Lung (tissue), 11 donors: ENCODE measurements at regions not wholly inside any gene's neighbourhood (a gene's known extent, or its start where the extent isn't known, plus 50 kb on each side); places are given as distances from the start of the nearest gene placed in this dataset.
"Not testable (repeated sequence)": the region's sequence is repeated elsewhere in the genome, so short reads cannot be mapped to it uniquely, and the experiment has no call there.

Source experiments
- ATAC-seq: fragments of 200-7000 bp; cut with Tn5 transposase; one replicate; pipeline ENCODE4 v1.9.1; 2020; ENCODE audit warnings: moderate number of reproducible peaks; ENCODE audit not compliant: insufficient read depth, low FRiP score
- DNase-seq, 3 donors: peaks; one replicate each; pipeline ENCODE4 v3.0.0-alpha.2; 2013 to 2017
- H3K27ac ChIP-seq, 2 donors: one replicate each; pipeline ENCODE4 v1.5.1; 2013; ENCODE audit warnings: mild to moderate bottlenecking in 2 of 2, moderate library complexity in 2 of 2, control low read depth in 1 of 2, inconsistent platforms in 1 of 2, low read depth in 1 of 2, low read length in 1 of 2
- H3K27me3 ChIP-seq, 3 donors: one replicate each; pipeline ENCODE4 v1.5.1; 2013; ENCODE audit warnings: low read length in 2 of 3; ENCODE audit not compliant: control insufficient read depth in 3 of 3, insufficient read depth in 3 of 3
- H3K36me3 ChIP-seq, 4 donors: one replicate each; pipeline ENCODE4 v1.5.1; 2013; ENCODE audit warnings: low read length in 4 of 4, mild to moderate bottlenecking in 1 of 4, moderate library complexity in 1 of 4; ENCODE audit not compliant: control insufficient read depth in 4 of 4, insufficient read depth in 4 of 4
- H3K4me1 ChIP-seq, 5 donors: one replicate each; pipeline ENCODE4 v1.5.1; 2013; ENCODE audit warnings: low read length in 5 of 5, mild to moderate bottlenecking in 2 of 5, moderate library complexity in 1 of 5; ENCODE audit not compliant: control insufficient read depth in 5 of 5, insufficient read depth in 5 of 5
- H3K4me3 ChIP-seq: one replicate; pipeline ENCODE4 v1.5.1; 2013; ENCODE audit warnings: mild to moderate bottlenecking, control low read depth, moderate library complexity
- H3K9ac ChIP-seq, 2 donors: one replicate each; pipeline ENCODE4 v1.5.1; 2013; ENCODE audit warnings: low read length in 2 of 2, control low read depth in 1 of 2; ENCODE audit not compliant: insufficient read depth in 1 of 2
- H3K9me3 ChIP-seq, 4 donors: one replicate each; pipeline ENCODE4 v1.5.1; 2013; ENCODE audit warnings: low read length in 3 of 4, mild to moderate bottlenecking in 1 of 4, moderate library complexity in 1 of 4; ENCODE audit not compliant: control insufficient read depth in 4 of 4, insufficient read depth in 3 of 4
- CTCF ChIP-seq: IDR thresholded peaks from 2 replicates; pipeline ENCODE4 v1.5.1; 2012; ENCODE audit warnings: mild to moderate bottlenecking; ENCODE audit errors: control extremely low read depth, extremely low read depth
- WGBS, 2 donors: extraction: QIAGEN DNeasy Blood & Tissue Kit; methylation state at CpG; one replicate each; pipeline ENCODE4 v1.1.7; 2013; 5-methylcytosine and 5-hydroxymethylcytosine counted together
- donor health status: control.
- donor health status: control.
- donor health status: Bipolar disorder and iron deficiency.
- donor health status: healthy.
- donor health status: DM: yes; HTN: yes; CAD: no.

- ATAC-seq (peak; percentile 69), DNase-seq (peak; percentile 32 to 67 (median 65))
- H3K4me3 ChIP-seq: no peak overlapping the region
- peak; percentile 74 for TF ChIP-seq CTCF
- peaks cover 0 to 2% (median 0%) of the 10 kb centered on the region in 4 donors for H3K36me3 ChIP-seq
- no peaks in the 10 kb centered on the region for H3K4me1 ChIP-seq
- H3K9me3 ChIP-seq: peaks cover 0 to 8% (median 0%) of the 10 kb centered on the region in 4 donors
- WGBS, 2 donors: 33% methylated on average over 3 of the region's 3 CpGs
- no peak overlapping the region for H3K27ac ChIP-seq
- H3K9ac ChIP-seq: no peak overlapping the region
- no peaks in the 10 kb centered on the region for H3K27me3 ChIP-seq
Measured at GRCh38 chr9:75265525-75265972, 177.2 kb downstream of the OSTF1 start.

GRCh38 chr9:75269197-75269596 lies 180.9 kb downstream of the OSTF1 start:
- 82 to 87% methylated on average over 5 of the region's 5 CpGs for WGBS, 2 donors
- no peak for TF ChIP-seq CTCF
- ATAC-seq: no peak

GRCh38 chr9:75273055-75273454 lies 184.7 kb downstream of the OSTF1 start:
- H3K27me3 ChIP-seq, H3K4me3 ChIP-seq, H3K9ac ChIP-seq, H3K36me3 ChIP-seq, ATAC-seq, H3K9me3 ChIP-seq, H3K27ac ChIP-seq, DNase-seq, H3K4me1 ChIP-seq: not testable (repeated sequence)
- 87 to 92% methylated on average over 7 to 8 of the region's 10 CpGs for WGBS, 2 donors

More at GRCh38 chr9:75269197-75269596, 180.9 kb downstream of the OSTF1 start:
- Histone ChIP-seq H3K4me1 (no peaks in the 10 kb centered on the region), H3K36me3 (no peaks in the 10 kb centered on the region), H3K9me3 (no peaks in the 10 kb centered on the region), H3K9ac (no peak overlapping the region), H3K27ac (no peak overlapping the region), H3K4me3 (no peak overlapping the region), H3K27me3 (no peaks in the 10 kb centered on the region)
- DNase-seq: no peak

- DNase-seq: no peak
- no peaks in the 10 kb centered on the region for H3K4me1 ChIP-seq
Measured at GRCh38 chr9:75274781-75275180, 186.5 kb downstream of the OSTF1 start.

More at GRCh38 chr9:75274781-75275180, 186.5 kb downstream of the OSTF1 start:
- Histone ChIP-seq H3K36me3 (no peaks in the 10 kb centered on the region), H3K9ac (no peak overlapping the region), H3K27ac (no peak overlapping the region), H3K9me3 (peaks cover 0 to 2% (median 0%) of the 10 kb centered on the region in 4 donors), H3K4me3 (no peak overlapping the region), H3K27me3 (no peaks in the 10 kb centered on the region)
- TF ChIP-seq CTCF: no peak
- no peak for ATAC-seq
